MCF 10A (cell line): ENCODE measurements at regions not wholly inside any gene's neighbourhood (a gene's known extent, or its start where the extent isn't known, plus 50 kb on each side); places are given as distances from the start of the nearest gene placed in this dataset.
"Not testable (repeated sequence)": the region's sequence is repeated elsewhere in the genome, so short reads cannot be mapped to it uniquely, and the experiment has no call there.

ENCODE experiments used
- BruUV-seq: library from RNA; stranded (reverse); fragments of 400-500 nt; replicated peaks from 2 replicates; lab custom pipeline; 2021; lab: Mats Ljungman, UMichigan
- CTCF ChIA-PET: fragments of 300-600 bp; sonication (Branson Sonifier 250); formaldehyde crosslinking; extraction: SDS; loops from one replicate; lab custom pipeline; 2021; ENCODE audit warnings: antibody characterized with exemption, inconsistent platforms; lab: Yijun Ruan, JAX
- POLR2A ChIA-PET: fragments of 300-600, 350-650 bp; sonication (Branson Sonifier 250); formaldehyde crosslinking; extraction: SDS; loops from one replicate; lab custom pipeline; 2020; ENCODE audit warnings: antibody characterized with exemption, inconsistent platforms; lab: Yijun Ruan, JAX
- DNase-seq: peaks from one replicate; pipeline ENCODE4 v3.0.0-alpha.2; 2018; ENCODE audit not compliant: unreplicated experiment
- H3K27ac Mint-ChIP-seq: one replicate; pipeline ENCODE4 v1.8.0; 2022; ENCODE audit warnings: mild to moderate bottlenecking, low read depth, mixed read lengths; ENCODE audit not compliant: unreplicated experiment
- H3K27me3 Mint-ChIP-seq: one replicate; pipeline ENCODE4 v1.8.0; 2022; ENCODE audit warnings: mixed read lengths; ENCODE audit not compliant: insufficient read depth, unreplicated experiment
- H3K36me3 Mint-ChIP-seq: one replicate; pipeline ENCODE4 v1.8.0; 2022; ENCODE audit warnings: mild to moderate bottlenecking, moderate library complexity, mixed read lengths; ENCODE audit not compliant: insufficient read depth, unreplicated experiment
- H3K4me1 Mint-ChIP-seq: one replicate; pipeline ENCODE4 v1.8.0; 2022; ENCODE audit warnings: mixed read lengths; ENCODE audit not compliant: insufficient read depth, unreplicated experiment
- H3K4me3 Mint-ChIP-seq: one replicate; pipeline ENCODE4 v1.8.0; 2022; ENCODE audit warnings: mild to moderate bottlenecking, moderate library complexity, mixed read lengths; ENCODE audit not compliant: unreplicated experiment
- H3K9me3 Mint-ChIP-seq: one replicate; pipeline ENCODE4 v1.8.0; 2022; ENCODE audit warnings: mixed read lengths; ENCODE audit not compliant: unreplicated experiment
- intact Hi-C: fragments of 100-400 bp; cut with micrococcal nuclease; formaldehyde crosslinking; loops from 2 replicates; pipeline ENCODE4 v1.14.1; 2022
- TF ChIP-seq, protein P1 (sequence below): fragments of 200-600 bp; IDR thresholded peaks from one replicate; pipeline ENCODE4 v1.8.0; 2022; ENCODE audit warnings: antibody characterized with exemption, mild to moderate bottlenecking; ENCODE audit not compliant: unreplicated experiment

DNA sequence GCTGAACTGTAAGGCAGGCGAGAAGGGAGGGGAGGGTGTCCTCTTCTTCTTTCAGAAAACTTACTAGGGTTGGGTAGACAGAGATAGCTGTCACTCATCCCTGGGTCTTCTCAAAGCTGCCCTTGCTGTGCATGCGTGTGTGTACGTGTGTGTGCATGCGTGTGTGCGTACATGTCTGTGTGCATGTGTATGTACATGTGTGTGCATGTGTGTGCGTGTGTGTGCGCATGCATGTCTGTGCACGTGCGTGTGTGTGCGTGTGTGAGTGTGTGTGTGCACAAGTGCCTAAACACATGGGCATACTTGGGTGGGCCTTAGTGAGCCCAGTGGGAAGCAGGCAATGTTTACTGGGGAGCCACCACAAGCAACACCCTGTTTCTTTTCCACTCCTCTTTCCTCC lies 154.8 kb upstream of the TNRC6C start:
- POLR2A ChIA-PET = no interaction called here
- TF ChIP-seq, protein P1, sequence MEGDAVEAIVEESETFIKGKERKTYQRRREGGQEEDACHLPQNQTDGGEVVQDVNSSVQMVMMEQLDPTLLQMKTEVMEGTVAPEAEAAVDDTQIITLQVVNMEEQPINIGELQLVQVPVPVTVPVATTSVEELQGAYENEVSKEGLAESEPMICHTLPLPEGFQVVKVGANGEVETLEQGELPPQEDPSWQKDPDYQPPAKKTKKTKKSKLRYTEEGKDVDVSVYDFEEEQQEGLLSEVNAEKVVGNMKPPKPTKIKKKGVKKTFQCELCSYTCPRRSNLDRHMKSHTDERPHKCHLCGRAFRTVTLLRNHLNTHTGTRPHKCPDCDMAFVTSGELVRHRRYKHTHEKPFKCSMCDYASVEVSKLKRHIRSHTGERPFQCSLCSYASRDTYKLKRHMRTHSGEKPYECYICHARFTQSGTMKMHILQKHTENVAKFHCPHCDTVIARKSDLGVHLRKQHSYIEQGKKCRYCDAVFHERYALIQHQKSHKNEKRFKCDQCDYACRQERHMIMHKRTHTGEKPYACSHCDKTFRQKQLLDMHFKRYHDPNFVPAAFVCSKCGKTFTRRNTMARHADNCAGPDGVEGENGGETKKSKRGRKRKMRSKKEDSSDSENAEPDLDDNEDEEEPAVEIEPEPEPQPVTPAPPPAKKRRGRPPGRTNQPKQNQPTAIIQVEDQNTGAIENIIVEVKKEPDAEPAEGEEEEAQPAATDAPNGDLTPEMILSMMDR = no peak
- Mint-ChIP-seq H3K27me3 (peaks cover 85% of the 10 kb centered on the region), H3K27ac (no peak overlapping the region), H3K9me3 (no peaks in the 10 kb centered on the region), H3K4me3 (no peak overlapping the region), H3K36me3 (no peaks in the 10 kb centered on the region), H3K4me1 (no peaks in the 10 kb centered on the region)
- DNase-seq = no peak
- CTCF ChIA-PET = no interaction called here
- intact Hi-C loops = no loop called here
- no TSS peak for BruUV-seq

DNA sequence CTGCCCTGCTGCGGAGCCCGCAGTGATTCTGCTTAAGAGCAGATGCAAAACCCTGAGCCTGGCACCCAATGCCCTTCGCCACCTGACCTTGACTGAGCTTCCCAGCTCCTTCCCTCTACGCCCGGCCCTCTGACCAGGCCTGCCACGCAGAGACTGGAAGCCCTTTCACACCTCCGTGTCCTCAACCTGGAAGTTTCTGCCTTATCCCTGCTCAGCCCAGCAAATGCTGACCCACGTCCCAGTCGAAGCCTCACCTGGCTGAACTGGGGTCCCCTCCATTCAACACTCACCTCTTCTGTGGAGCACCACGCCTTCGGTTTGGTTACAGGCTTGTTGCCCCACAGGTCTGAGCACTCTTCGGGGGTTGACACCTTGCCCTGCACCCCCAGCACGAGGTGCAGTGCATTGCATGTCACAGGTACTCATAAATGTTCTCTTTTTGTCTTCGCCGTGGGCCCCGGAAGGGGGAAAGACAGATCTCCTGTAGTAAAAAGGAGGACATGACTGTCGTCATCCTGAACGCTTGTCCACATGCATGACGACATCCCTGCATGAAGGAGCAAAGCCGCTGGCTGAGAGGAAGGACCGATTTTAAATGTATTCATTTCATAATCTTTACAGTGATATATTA lies 153.6 kb upstream of the TNRC6C start:
- TF ChIP-seq, protein P1 = no peak
- Mint-ChIP-seq H3K4me1 (no peaks in the 10 kb centered on the region), H3K9me3 (no peaks in the 10 kb centered on the region), H3K27me3 (peaks cover 85% of the 10 kb centered on the region), H3K27ac (no peak overlapping the region), H3K4me3 (no peak overlapping the region), H3K36me3 (no peaks in the 10 kb centered on the region)
- CTCF ChIA-PET = interaction anchor here (0.7 kb wide), 1 partner anchor 353 kb away, joined by 3 read pairs; no protein-coding TSS in a partner anchor
- POLR2A ChIA-PET = no interaction called here
- no TSS peak for BruUV-seq
- no peak for DNase-seq
- intact Hi-C loops = no loop called here

DNA sequence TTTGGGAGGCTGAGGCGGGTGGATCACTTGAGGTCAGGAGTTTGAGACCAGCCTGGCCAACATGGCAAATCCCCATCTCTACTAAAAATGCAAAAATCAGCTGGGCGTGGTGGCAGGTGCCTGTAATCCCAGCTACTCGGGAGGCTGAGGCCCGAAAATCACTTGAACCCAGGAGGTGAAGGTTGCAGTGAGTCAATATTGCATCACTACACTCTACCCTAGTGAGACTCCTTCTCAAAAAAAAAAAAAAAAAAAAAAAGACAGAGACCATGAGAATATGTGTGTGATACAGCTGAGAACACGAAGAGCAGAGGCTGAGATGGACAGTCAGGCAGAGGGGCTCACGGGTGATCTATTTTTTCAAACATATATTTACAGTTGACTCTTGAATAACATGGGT lies 152.5 kb upstream of the TNRC6C start:
- BruUV-seq, intact Hi-C loops, DNase-seq, H3K27ac Mint-ChIP-seq, H3K36me3 Mint-ChIP-seq, CTCF ChIA-PET, H3K4me1 Mint-ChIP-seq, H3K4me3 Mint-ChIP-seq, H3K9me3 Mint-ChIP-seq: not testable (repeated sequence)
- POLR2A ChIA-PET = interaction anchor here (0.6 kb wide), 1 partner anchor 29 kb away, joined by 3 read pairs; no protein-coding TSS in a partner anchor
- peaks cover 79% of the 10 kb centered on the region for H3K27me3 Mint-ChIP-seq

DNA sequence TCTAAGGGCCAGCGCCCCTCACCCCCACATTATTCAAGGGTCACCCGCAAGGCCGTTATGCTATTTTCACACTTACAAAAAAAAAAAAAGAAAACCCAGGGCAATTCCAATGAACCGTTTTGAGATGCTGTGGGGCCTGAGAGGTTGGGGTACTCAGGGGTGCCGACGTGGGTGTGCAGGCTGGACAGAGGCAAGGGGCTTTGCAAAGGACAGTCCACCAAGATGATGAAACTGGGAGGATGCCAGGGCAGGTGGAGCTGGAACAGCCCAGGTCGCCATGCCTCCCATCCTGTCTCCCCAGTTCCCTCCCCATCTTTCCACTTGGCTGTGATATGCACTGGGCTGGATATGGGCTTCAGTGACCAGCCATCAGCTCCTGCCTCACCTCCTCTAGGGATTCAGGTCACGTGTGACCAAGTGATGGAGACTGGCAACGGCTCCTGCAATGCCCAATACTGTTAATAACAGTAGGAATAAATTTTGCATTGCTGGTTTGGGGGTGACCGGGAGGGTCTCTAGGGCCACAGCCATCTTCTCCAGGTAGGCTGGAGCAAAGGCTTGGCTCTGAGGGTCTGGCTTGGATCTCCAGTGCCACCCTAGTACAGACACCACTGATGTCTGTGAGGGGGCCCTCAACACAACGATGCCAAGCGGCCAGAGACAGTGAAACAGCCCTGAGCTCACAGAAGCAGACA lies 151.3 kb upstream of the TNRC6C start:
- peaks cover 68% of the 10 kb centered on the region for H3K27me3 Mint-ChIP-seq
- no peak for DNase-seq
- no peak overlapping the region for H3K27ac Mint-ChIP-seq
- intact Hi-C loops = no loop called here
- no peak overlapping the region for H3K4me3 Mint-ChIP-seq
- POLR2A ChIA-PET = interaction anchor here (0.5 kb wide), 1 partner anchor 1176 kb away, joined by 3 read pairs; no protein-coding TSS in a partner anchor
- CTCF ChIA-PET = no interaction called here
- TF ChIP-seq, protein P1 = no peak
- BruUV-seq = no TSS peak
- H3K9me3 Mint-ChIP-seq = no peaks in the 10 kb centered on the region
- no peaks in the 10 kb centered on the region for H3K4me1 Mint-ChIP-seq
- H3K36me3 Mint-ChIP-seq = no peaks in the 10 kb centered on the region
